GM23248 (cell line): ENCODE measurements at regions not wholly inside any gene's neighbourhood (a gene's known extent, or its start where the extent isn't known, plus 50 kb on each side); places are given as distances from the start of the nearest gene placed in this dataset.
"Not testable (repeated sequence)": the region's sequence is repeated elsewhere in the genome, so short reads cannot be mapped to it uniquely, and the experiment has no call there.

Experiments
- DNase-seq: peaks from one replicate; pipeline ENCODE4 v3.0.0-alpha.2; 2015
- H2AFZ ChIP-seq: fragments of 200-600 bp; sonication (generic); 2 replicates; pipeline ENCODE4 v1.6.1; 2016; ENCODE audit warnings: antibody characterized with exemption
- H3F3A ChIP-seq: fragments of 200-600 bp; sonication (generic); 2 replicates; pipeline ENCODE4 v1.6.1; 2016; ENCODE audit warnings: mild to moderate bottlenecking, antibody characterized with exemption, mixed run types; ENCODE audit not compliant: insufficient read depth
- H3K27ac ChIP-seq: fragments of 200-600 bp; sonication (generic); 2 replicates; pipeline ENCODE4 v1.5.1; 2016; ENCODE audit warnings: mild to moderate bottlenecking
- H3K27me3 ChIP-seq: fragments of 200-600 bp; sonication (generic); replicated peaks from 2 replicates; pipeline ENCODE4 v1.6.1; 2016; ENCODE audit warnings: mild to moderate bottlenecking; ENCODE audit not compliant: insufficient read depth
- H3K36me3 ChIP-seq: fragments of 200-600 bp; sonication (generic); 2 replicates; pipeline ENCODE4 v1.6.1; 2016; ENCODE audit warnings: low read depth, mild to moderate bottlenecking
- H3K4me1 ChIP-seq: fragments of 200-600 bp; sonication (generic); 2 replicates; pipeline ENCODE4 v1.6.1; 2016; ENCODE audit warnings: mild to moderate bottlenecking; ENCODE audit not compliant: insufficient read depth
- H3K4me2 ChIP-seq: fragments of 200-600 bp; sonication (generic); one replicate; pipeline ENCODE4 v1.6.1; 2016; ENCODE audit warnings: mild to moderate bottlenecking; ENCODE audit not compliant: unreplicated experiment
- H3K4me3 ChIP-seq: fragments of 200-600 bp; sonication (generic); 2 replicates; pipeline ENCODE4 v1.5.1; 2016; ENCODE audit warnings: mild to moderate bottlenecking
- H3K79me2 ChIP-seq: fragments of 200-600 bp; sonication (generic); 2 replicates; pipeline ENCODE4 v1.6.1; 2016; ENCODE audit warnings: mild to moderate bottlenecking; ENCODE audit not compliant: insufficient read depth
- H3K9ac ChIP-seq: fragments of 200-600 bp; sonication (generic); 2 replicates; pipeline ENCODE4 v1.6.1; 2016; ENCODE audit warnings: mild to moderate bottlenecking
- H3K9me2 ChIP-seq: fragments of 200-600 bp; sonication (generic); 2 replicates; pipeline ENCODE4 v1.6.1; 2016; ENCODE audit warnings: mixed run types, mild to moderate bottlenecking, moderate library complexity; ENCODE audit not compliant: insufficient read depth
- H3K9me3 ChIP-seq: fragments of 200-600 bp; sonication (generic); one replicate; pipeline ENCODE4 v1.6.1; 2017; ENCODE audit warnings: low read depth
- H4K20me1 ChIP-seq: fragments of 200-600 bp; sonication (generic); 2 replicates; pipeline ENCODE4 v1.6.0; 2016; ENCODE audit not compliant: insufficient read depth
- WGBS, 2 experiments: methylation state at CpG; one replicate each; pipeline ENCODE4 v1.1.6; 2015 to 2017; ENCODE audit warnings: low lambda C conversion rate in 2 of 2, low coverage in 1 of 2; ENCODE audit errors: missing lambda C conversion rate in 2 of 2; 5-methylcytosine and 5-hydroxymethylcytosine counted together
- in situ Hi-C: fragments of 300-500 bp; cut with MboI; formaldehyde crosslinking; loops from 2 replicates; pipeline ENCODE4 v1.15.0; 2020

GRCh38 chr7:150016651-150017189 lies 143.0 kb downstream of the ATP6V0E2 start:
- in situ Hi-C loops, H3K4me1 ChIP-seq, H4K20me1 ChIP-seq, H3K4me2 ChIP-seq, H2AFZ ChIP-seq, H3K4me3 ChIP-seq, H3K9me2 ChIP-seq, H3F3A ChIP-seq, H3K27me3 ChIP-seq, H3K27ac ChIP-seq, H3K79me2 ChIP-seq, DNase-seq, H3K9ac ChIP-seq, H3K36me3 ChIP-seq, H3K9me3 ChIP-seq: not testable (repeated sequence)
- WGBS, 2 experiments = 18 to 28% methylated on average over 3 of the region's 3 CpGs

GRCh38 chr7:150020210-150020609 lies 146.4 kb downstream of the ATP6V0E2 start:
- H2AFZ ChIP-seq, H3K4me1 ChIP-seq, H3F3A ChIP-seq, in situ Hi-C loops, H3K27ac ChIP-seq, H3K79me2 ChIP-seq, H3K9ac ChIP-seq, H3K4me3 ChIP-seq, H3K27me3 ChIP-seq, H3K9me2 ChIP-seq, H3K36me3 ChIP-seq, DNase-seq, H4K20me1 ChIP-seq, H3K9me3 ChIP-seq, H3K4me2 ChIP-seq: not testable (repeated sequence)
- WGBS, 2 experiments = 18 to 22% methylated on average over 3 of the region's 3 CpGs

- H3K27me3 ChIP-seq, H3K9ac ChIP-seq, H3K4me3 ChIP-seq, in situ Hi-C loops, H2AFZ ChIP-seq, H3K9me3 ChIP-seq, H3K4me1 ChIP-seq, H3K9me2 ChIP-seq, H3K36me3 ChIP-seq, H3F3A ChIP-seq, H3K27ac ChIP-seq, H3K79me2 ChIP-seq, DNase-seq, H4K20me1 ChIP-seq, H3K4me2 ChIP-seq: not testable (repeated sequence)
- 18 to 29% methylated on average over 5 to 7 of the region's 7 CpGs for WGBS, 2 experiments
Measured at GRCh38 chr7:150024550-150025490, 151.1 kb downstream of the ATP6V0E2 start.

GRCh38 chr7:150025802-150026201 lies 152.0 kb downstream of the ATP6V0E2 start:
- H3K27ac ChIP-seq, H3K27me3 ChIP-seq, H3K9me2 ChIP-seq, H3K79me2 ChIP-seq, H2AFZ ChIP-seq, H3F3A ChIP-seq, H3K4me3 ChIP-seq, H3K9me3 ChIP-seq, H4K20me1 ChIP-seq, H3K4me2 ChIP-seq, H3K9ac ChIP-seq, in situ Hi-C loops, H3K4me1 ChIP-seq, DNase-seq, H3K36me3 ChIP-seq: not testable (repeated sequence)
- 24% methylated on average over 6 to 7 of the region's 7 CpGs for WGBS, 2 experiments

GRCh38 chr7:150028344-150029012 lies 154.7 kb downstream of the ATP6V0E2 start:
- H3K4me2 ChIP-seq, H3K4me3 ChIP-seq, H3K9ac ChIP-seq, H4K20me1 ChIP-seq, H3K36me3 ChIP-seq, H3K79me2 ChIP-seq, H3K27ac ChIP-seq, H3F3A ChIP-seq, H3K9me3 ChIP-seq, H3K9me2 ChIP-seq, in situ Hi-C loops, H2AFZ ChIP-seq, H3K27me3 ChIP-seq, DNase-seq, H3K4me1 ChIP-seq: not testable (repeated sequence)
- WGBS, 2 experiments = 26 to 36% methylated on average over 12 of the region's 13 CpGs

GRCh38 chr7:150029013-150029389 lies 155.2 kb downstream of the ATP6V0E2 start:
- H4K20me1 ChIP-seq, H3K4me1 ChIP-seq, H3K9ac ChIP-seq, H3K9me3 ChIP-seq, H3K9me2 ChIP-seq, H3K36me3 ChIP-seq, H3K27me3 ChIP-seq, DNase-seq, H2AFZ ChIP-seq, in situ Hi-C loops, H3K4me3 ChIP-seq, H3F3A ChIP-seq, H3K27ac ChIP-seq, H3K4me2 ChIP-seq, H3K79me2 ChIP-seq: not testable (repeated sequence)
- WGBS, 2 experiments = 20 to 24% methylated on average over 6 of the region's 6 CpGs

- H3K4me3 ChIP-seq, H3K9me2 ChIP-seq, H3K79me2 ChIP-seq, H2AFZ ChIP-seq, H3K27me3 ChIP-seq, H3K9ac ChIP-seq, H3K36me3 ChIP-seq, H4K20me1 ChIP-seq, H3K9me3 ChIP-seq, H3F3A ChIP-seq, H3K27ac ChIP-seq, in situ Hi-C loops, H3K4me2 ChIP-seq, H3K4me1 ChIP-seq, DNase-seq: not testable (repeated sequence)
- WGBS, 2 experiments = 29 to 38% methylated on average over 3 of the region's 3 CpGs
Measured at GRCh38 chr7:150031733-150032132, 158.0 kb downstream of the ATP6V0E2 start.
